ENCODE measurements at regions not wholly inside any gene's neighbourhood (a gene's known extent, or its start where the extent isn't known, plus 50 kb on each side); places are given as distances from the start of the nearest gene placed in this dataset.

DNA sequence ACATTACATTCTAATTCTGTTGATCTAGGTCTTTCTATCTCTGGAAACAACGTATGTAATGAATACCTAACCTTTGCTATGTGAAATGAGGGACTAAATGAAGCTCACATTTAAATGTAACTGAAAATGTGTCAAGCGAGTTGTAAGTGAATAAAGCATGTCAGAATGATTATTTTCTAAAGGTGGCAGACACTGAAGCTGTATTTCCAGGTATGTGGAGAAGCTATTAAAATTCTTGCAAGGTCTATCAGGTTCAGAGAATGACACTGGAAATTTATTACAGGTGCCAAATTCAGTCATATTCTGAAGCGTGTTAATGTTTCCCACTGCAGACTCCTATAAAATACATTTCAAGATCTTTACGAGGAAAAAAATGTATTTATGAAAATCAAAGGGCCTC is 641.4 kb downstream of the RPS29 start:
- TF ChIP-seq, protein P1, sequence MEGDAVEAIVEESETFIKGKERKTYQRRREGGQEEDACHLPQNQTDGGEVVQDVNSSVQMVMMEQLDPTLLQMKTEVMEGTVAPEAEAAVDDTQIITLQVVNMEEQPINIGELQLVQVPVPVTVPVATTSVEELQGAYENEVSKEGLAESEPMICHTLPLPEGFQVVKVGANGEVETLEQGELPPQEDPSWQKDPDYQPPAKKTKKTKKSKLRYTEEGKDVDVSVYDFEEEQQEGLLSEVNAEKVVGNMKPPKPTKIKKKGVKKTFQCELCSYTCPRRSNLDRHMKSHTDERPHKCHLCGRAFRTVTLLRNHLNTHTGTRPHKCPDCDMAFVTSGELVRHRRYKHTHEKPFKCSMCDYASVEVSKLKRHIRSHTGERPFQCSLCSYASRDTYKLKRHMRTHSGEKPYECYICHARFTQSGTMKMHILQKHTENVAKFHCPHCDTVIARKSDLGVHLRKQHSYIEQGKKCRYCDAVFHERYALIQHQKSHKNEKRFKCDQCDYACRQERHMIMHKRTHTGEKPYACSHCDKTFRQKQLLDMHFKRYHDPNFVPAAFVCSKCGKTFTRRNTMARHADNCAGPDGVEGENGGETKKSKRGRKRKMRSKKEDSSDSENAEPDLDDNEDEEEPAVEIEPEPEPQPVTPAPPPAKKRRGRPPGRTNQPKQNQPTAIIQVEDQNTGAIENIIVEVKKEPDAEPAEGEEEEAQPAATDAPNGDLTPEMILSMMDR (IDR thresholded peaks at IDR 0.05) = no peak
- TF ChIP-seq POLR2A (IDR thresholded peaks at IDR 0.05) = no peak

Measured in uterus (tissue), 2 donors.